ENCODE measurements at regions not wholly inside any gene's neighbourhood (a gene's known extent, or its start where the extent isn't known, plus 50 kb on each side); places are given as distances from the start of the nearest gene placed in this dataset.
A peak's percentile ranks its signal among the peaks of the same experiment; 100 is the strongest.

DNA sequence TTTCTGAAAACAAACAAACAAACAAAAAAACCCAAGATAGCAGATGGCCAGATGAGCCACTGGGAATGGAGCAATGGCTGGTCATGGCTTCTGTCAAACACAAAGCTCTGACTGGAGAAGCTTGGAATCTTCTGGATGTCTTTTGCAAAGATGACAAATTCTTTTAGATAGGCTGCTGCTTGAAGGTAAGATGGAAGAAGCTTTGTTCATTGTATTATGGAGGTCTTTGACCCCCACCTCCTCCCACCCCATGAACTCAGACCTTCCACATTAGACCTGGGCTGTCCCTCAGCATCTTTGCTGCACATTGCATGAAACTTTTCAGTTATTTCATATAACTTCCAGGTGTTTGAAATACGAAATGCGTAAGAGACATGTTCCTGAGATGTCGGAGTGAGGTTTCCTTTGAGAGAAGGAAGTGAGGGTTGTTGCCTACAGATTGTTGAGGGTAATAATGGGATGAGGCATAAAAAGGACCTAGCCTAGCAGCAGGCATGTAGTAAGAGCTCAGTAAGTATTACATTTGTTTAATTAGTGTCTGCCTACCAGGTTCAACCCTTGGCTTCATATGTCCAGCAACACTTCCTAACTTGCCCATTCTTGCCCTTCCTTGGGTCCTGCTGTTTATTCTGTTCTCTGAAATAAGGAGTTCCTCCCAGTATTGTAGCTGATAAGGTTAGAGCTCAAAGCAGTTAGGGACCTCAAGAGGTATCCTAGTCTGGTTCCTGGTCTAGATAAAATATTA is 51.4 kb upstream of the IER3 start:
- peak overlapping the region; percentile 93 for H3K27ac ChIP-seq
- no peaks in the 10 kb centered on the region for H3K9me3 ChIP-seq
- peak overlapping the region in 1 of 2 experiments; percentile 1 for H3K4me3 ChIP-seq (ENCODE audit: low read depth in 1 of 2, low read length in 1 of 2)
- TF ChIP-seq, protein P1, sequence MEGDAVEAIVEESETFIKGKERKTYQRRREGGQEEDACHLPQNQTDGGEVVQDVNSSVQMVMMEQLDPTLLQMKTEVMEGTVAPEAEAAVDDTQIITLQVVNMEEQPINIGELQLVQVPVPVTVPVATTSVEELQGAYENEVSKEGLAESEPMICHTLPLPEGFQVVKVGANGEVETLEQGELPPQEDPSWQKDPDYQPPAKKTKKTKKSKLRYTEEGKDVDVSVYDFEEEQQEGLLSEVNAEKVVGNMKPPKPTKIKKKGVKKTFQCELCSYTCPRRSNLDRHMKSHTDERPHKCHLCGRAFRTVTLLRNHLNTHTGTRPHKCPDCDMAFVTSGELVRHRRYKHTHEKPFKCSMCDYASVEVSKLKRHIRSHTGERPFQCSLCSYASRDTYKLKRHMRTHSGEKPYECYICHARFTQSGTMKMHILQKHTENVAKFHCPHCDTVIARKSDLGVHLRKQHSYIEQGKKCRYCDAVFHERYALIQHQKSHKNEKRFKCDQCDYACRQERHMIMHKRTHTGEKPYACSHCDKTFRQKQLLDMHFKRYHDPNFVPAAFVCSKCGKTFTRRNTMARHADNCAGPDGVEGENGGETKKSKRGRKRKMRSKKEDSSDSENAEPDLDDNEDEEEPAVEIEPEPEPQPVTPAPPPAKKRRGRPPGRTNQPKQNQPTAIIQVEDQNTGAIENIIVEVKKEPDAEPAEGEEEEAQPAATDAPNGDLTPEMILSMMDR (IDR thresholded peaks at IDR 0.05) = no peak
- H3K27me3 ChIP-seq = no peaks in the 10 kb centered on the region
- no peaks in the 10 kb centered on the region for H3K36me3 ChIP-seq
- H3K4me1 ChIP-seq (ENCODE audit: control insufficient read depth in 1 of 2, insufficient read depth in 1 of 2, low read depth in 1 of 2, low read length in 1 of 2) = peaks cover 89 to 90% of the 10 kb centered on the region in 2 experiments

Measured in neutrophil (primary cell).